Anterior cingulate cortex (tissue), 58 donors: ENCODE measurements at regions not wholly inside any gene's neighbourhood (a gene's known extent, or its start where the extent isn't known, plus 50 kb on each side); places are given as distances from the start of the nearest gene placed in this dataset.

ENCODE experiments used
- DNase-seq, 58 donors: peaks; one replicate each; lab custom pipeline; 2025; lab: John Stamatoyannopoulos, UW

DNA sequence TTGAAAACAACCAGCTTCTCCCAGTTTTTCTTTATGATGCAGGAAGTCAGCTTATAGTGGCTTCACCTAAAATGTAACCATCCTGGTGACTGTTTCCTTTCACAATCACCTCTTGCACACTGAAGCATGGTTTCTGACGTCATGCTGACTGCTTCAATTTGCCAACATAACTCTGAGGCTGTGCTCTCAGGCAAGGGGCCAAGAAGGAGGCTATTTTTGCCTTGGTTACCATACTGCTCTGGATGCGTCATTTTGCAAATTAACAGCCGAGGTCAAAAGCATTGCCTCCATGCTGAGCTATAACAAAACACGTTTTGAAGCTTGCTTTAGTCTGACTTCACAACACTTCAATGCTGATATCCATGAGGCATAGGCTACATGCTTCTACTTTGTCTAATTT lies 397.8 kb downstream of the METTL4 start:
- DNase-seq = peak in 1 of 58 donors; percentile 2

DNA sequence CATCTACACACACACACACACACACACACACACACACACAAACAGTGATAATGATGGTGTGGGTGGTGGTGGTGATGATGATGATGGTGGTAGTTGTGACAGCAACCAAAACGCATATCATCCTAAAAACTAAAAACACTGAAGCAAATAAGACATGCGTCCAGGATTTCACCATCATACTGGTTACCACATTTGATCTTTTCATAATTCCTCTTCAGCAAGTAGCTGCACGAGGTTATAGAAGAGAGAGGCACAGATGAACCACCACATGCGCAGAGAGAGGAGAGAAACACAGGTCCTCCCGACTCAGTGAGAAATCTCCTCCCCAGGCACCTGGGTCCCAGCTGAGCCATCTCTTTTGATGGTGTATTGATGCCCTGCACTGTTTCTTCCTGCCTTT lies 393.3 kb downstream of the METTL4 start:
- no peak for DNase-seq

GRCh38 chr18:2179498-2180183 lies 391.7 kb downstream of the METTL4 start:
- DNase-seq = no peak

GRCh38 chr18:2180586-2180985 lies 390.7 kb downstream of the METTL4 start:
- DNase-seq = no peak

- no peak for DNase-seq
Observed at GRCh38 chr18:2183432-2183831, 387.9 kb downstream of the METTL4 start.

DNA sequence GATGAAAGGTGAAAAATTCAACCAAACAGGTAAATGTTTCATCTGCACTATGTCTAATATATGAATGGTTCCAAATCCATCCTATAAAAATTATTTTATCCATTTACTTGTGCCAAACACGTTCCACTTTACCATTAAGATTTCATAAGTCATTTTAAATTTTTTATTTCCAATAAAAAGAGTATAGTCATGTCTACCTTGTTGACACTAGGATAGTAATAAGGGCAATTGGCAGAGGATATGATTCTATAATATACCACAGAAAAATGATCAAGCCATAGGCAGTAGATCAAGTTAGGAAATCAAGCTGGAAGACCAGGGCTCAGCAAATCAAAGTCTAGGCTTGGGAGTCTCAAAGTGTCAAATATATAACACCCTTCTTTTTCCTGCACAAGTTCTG lies 384.3 kb downstream of the METTL4 start:
- no peak for DNase-seq

GRCh38 chr18:2188258-2188657 lies 383.0 kb downstream of the METTL4 start:
- DNase-seq = no peak

- no peak for DNase-seq
Observed at GRCh38 chr18:2191180-2191790, 380.0 kb downstream of the METTL4 start.

DNA sequence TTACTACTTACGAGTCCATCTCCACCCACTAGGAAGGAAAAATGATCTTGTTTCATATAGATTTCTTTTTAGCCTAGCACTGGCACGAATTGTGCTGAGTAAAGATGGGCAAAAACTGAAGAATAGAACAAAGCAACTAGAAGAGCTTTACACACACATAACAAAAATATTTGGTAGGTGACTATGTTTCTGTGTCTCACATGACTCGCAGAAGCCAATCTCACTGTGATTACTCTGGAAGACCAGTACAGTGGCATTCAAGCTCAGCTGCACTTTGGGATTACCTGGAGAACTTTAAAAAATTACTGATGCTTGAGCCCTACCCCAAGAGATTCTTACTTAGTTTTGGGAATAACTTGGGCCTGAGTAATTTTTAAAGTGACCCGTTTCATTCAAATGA lies 378.7 kb downstream of the METTL4 start:
- DNase-seq = no peak

DNA sequence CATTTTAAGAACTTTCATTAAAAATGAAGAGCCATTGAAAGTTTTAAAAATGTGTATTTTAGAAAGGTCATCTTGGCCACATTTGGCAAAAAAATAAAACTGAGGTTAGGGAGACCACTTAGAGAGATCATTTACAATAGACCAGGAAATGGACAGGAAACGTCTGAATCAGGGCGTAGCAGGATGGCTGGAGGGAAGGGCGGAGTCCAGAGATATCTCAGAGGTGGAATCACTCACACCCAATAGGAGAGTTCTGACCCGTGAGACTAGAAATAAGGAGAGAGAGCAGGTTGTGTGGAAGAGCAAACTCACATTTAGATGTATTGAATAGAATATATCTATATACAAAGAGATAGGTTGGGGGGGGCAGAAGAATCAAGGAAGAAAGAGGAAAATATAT lies 373.4 kb downstream of the METTL4 start:
- DNase-seq = no peak

DNA sequence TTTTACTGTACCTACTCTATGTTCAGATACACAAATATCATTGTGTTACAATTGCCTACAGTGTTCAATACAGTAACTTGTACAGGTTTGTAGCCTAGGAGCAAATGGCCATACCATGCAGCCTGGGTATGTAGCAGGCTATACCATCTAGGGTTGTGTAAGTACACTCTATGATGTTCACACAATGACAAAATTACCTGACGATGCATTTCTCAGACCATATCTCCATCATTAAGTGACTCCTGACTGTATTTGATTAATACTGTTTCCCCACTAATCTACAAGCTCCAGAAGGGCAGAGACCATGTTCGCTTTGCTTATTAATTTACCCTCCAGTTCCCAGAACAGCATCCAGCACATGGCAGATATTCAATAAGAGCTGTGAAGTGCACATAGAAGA lies 372.2 kb downstream of the METTL4 start:
- DNase-seq = no peak

- no peak for DNase-seq
Observed at GRCh38 chr18:2201036-2201600, 370.2 kb downstream of the METTL4 start.

GRCh38 chr18:2204736-2205135 lies 366.6 kb downstream of the METTL4 start:
- DNase-seq = no peak

- DNase-seq = no peak
Observed at GRCh38 chr18:2207294-2207693, 364.0 kb downstream of the METTL4 start.

GRCh38 chr18:2212598-2213205 lies 358.6 kb downstream of the METTL4 start:
- no peak for DNase-seq

DNA sequence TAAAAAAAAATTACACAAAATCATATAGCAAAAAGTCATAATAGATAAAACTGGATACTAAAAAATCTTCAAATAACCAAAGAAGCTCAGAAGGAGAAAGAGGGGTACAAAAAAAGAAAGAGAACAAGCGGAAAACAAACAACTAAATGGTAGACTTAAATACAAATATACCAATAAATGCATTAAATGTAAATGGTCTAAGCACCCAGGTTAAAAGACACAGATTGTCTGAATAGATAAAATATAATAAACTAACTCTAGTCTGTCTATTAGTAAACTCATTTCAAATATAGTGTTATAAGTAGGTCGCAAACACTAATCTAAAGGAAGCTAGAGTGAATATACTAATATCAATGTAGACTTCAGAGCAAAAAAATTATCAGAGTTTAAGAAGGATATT lies 357.4 kb downstream of the METTL4 start:
- no peak for DNase-seq

DNA sequence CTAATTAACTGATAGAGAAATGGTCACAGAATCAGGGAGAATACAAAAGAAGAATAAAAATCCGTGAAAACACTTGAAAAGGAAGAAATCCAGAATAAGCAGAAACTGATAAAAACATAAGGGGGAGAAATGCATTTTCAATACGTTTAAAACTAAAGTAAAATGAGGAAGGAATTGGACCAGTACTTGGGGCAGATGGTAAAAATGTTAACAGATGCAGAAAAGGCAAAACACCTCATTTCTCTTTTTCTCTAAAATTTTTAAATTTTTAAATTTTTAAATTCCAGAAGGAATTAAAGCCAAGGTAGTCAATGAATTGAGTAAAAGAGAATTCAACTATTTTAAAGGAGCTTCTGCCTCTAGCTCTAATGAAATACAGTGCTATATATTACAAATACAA lies 353.9 kb downstream of the METTL4 start:
- no peak for DNase-seq

- DNase-seq = no peak
Observed at GRCh38 chr18:2218101-2218500, 353.2 kb downstream of the METTL4 start.

GRCh38 chr18:2219706-2220105 lies 351.6 kb downstream of the METTL4 start:
- DNase-seq = no peak

- no peak for DNase-seq
Observed at GRCh38 chr18:2222270-2223185, 348.8 kb downstream of the METTL4 start.

DNA sequence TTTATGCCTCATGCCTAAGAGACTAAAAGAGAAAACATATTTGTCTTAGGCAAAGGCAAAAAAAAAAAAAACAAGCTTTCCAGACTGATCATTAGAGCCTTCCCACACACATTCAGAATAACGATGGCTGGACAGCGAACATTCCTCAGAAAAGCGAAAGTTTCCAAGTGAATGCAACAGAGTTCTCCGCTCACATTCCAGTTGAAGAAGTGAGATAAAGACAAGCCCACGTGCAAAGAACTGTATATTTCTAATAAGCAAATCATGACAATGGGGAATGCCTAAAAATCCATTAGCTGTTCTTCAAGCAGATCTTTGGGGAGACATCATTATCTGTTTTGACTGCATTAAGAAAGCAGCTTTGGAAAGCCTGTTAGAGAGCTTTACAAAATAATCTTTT lies 347.9 kb downstream of the METTL4 start:
- DNase-seq = no peak
